Dermis microvascular lymphatic vessel endothelial cell (primary cell): ENCODE measurements at regions not wholly inside any gene's neighbourhood (a gene's known extent, or its start where the extent isn't known, plus 50 kb on each side); places are given as distances from the start of the nearest gene placed in this dataset.

ENCODE experiments used
- DNase-seq, 2 donors: peaks; one replicate each; pipeline versions ENCODE4 v3.0.0 to v3.0.0-alpha.2; 2010; ENCODE audit warnings: low read depth in 2 of 2

- no peak for DNase-seq
Observed at GRCh38 chrX:147693511-147693910, 218.2 kb upstream of the FMR1 start.

DNA sequence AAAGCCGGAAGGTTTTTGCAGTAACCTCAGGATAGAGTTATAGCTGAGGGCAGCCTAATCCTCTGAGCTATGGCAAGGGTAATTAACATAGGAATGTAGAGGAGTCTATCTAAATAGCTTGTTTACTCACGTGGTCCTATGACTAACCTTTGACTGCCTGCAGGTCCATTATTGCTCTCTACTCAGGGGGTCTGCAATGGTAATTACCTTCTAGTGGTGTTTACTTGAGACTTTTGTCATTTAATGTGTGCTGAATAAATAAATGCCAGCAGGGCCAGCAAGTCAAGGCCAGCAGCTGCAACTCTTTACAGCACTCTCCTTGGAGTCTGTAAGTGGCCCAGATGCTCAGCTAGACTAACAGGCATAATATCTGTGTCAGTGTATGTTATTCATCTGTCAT lies 212.7 kb upstream of the FMR1 start:
- DNase-seq = no peak

- DNase-seq = no peak
Observed at GRCh38 chrX:147710301-147710700, 201.4 kb upstream of the FMR1 start.

- no peak for DNase-seq
Observed at GRCh38 chrX:147733369-147733768, 178.3 kb upstream of the FMR1 start.

DNA sequence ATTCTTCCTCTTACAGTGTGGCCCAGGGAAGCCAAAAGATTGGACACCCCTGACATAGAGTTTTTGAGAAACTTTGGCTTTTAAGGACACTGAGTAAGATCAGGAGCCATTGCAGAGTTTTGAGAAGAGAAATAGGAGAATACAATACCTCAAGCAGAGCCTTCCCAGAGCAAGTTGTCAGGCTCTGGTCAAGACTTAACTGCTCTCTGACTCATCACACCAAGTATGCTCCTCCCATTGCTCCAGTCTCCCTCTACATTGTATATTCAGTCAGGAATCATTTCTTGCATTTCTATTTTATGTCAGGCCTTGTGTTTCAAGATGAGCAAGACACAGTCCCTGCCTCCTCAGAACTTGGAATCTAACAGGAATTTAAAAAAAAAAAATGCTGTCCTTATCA lies 176.4 kb upstream of the FMR1 start:
- no peak for DNase-seq

DNA sequence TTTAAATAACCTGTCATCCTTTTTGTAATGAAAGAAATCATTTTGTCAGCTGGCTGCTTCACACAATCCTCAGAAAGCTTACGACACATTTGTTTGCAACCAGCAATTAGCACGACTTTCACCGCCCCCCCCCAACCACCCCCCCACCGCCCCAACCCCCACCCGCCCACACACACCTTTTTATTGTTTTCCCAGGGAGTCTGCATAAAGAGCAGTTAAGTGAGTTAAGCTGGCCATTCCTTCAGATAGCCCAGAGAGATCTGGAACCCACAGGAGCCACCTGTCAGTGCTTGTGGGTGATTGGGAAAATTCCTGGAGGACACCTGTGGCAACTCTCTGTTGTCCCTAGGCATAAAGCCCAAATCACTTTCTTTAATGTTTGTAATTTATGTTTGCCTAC lies 175.7 kb upstream of the FMR1 start:
- no peak for DNase-seq

DNA sequence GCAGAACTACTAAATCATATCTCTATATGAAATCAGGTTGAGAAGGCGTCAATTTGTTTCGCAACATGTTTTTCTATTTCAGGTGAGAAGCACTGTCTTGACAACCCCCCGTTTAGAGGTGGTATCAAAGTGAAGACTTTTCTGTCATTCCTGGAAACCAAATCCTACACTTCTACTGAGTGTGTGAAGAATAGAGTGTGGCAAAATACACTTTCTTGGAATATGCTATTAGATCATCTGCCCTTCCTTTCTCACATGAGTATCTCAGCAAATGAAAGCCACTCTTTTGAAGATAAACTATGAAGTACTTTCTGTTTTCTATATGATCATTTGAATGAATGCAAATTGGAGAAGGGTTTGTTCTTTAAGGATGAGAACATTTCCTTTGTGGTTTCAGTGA lies 174.0 kb upstream of the FMR1 start:
- DNase-seq = no peak

- no peak for DNase-seq
Observed at GRCh38 chrX:147738265-147738664, 173.5 kb upstream of the FMR1 start.

GRCh38 chrX:147739196-147739595 lies 172.5 kb upstream of the FMR1 start:
- DNase-seq = no peak

DNA sequence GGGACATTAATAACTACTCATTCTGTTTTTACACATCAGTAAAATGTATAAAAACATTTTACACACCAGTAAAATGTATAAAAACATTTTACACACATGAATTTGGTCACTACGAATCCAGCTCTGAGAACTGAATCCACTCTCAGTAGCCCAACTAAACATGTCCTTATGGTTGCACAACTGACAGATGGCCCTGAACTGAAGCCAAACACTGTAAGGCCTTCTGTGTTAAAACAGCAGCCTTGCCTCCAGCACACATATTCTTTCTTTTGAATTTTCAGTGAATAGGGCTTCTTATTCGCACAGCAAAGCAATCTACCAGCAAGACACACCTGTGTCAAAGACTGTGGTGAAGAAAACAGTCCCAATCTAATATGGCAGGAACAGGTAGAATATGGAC lies 169.9 kb upstream of the FMR1 start:
- DNase-seq = no peak

DNA sequence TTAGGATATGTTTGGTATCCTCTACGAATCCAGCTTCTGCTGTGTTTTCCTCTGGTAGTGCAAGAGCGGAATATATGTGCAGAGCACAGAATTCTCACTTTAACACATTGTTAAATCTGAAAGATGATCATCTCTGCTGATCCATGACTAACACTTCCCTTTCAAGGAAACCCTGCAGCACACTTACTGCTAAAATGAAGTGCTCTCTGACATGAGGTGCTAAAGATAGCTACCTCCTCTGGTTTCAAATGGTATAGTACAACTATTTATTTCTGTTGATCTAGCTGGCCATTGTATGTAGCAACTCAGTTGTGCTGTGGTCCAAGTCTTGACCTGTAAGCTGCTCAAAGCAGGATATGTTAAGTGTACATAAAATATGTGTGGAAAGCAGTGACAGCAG lies 162.4 kb upstream of the FMR1 start:
- no peak for DNase-seq

DNA sequence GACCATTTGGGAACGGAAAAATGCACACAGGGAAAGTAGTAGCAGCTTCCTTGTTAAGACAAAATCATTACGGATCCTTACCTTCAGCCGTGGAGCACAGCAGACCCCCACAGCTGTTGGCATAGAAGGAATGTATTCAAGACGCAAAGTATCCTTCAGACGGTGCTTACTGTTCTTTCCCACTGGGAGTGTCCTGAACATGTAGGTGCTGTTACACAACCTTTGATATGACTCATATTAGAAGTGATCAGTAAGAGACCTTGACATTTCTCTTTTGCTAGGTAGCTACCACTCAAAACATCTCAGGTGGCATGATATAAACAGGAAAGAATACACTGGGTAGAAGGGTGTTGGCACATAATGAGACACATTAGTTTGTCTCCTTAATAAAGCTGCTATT lies 154.0 kb upstream of the FMR1 start:
- DNase-seq = no peak

DNA sequence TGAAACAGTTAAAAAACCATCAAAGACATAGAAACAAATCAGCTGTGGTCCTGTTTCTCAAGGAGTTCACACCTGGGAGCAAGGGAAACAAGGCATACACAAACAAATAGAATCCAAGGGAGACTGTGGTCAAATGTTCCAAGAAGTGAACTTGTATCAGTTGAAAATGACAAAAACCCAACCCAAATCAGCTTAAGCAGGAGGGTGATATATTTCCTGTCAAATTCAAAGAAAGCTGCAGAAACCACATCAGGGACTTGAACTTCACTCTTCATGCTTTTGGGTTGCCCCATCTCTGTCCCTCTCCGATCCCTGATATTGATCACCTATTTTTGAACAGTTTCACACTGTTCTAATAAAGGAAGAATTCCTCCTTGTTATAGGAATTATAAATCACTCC lies 148.6 kb upstream of the FMR1 start:
- no peak for DNase-seq

- no peak for DNase-seq
Observed at GRCh38 chrX:147764868-147765267, 146.9 kb upstream of the FMR1 start.

- no peak for DNase-seq
Observed at GRCh38 chrX:147770858-147771257, 140.9 kb upstream of the FMR1 start.

DNA sequence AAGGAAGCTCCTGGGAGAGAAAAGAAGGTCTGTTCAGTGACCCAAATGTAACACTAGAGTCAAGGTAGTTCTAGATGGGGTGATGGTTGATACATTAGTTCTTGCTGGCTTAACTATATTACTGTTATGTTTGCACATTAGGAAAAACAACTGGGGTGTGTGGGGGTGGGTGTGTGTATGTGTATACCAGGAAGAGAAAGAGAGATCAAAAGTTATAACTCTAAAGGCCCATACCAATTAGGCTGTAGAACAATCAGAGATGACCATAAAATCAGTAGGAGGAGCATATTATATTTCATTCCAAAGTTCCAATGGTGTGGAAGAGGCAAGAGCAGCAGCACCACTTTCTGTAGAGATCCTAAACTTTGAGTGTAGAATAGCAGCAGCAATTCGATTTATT lies 134.7 kb upstream of the FMR1 start:
- no peak for DNase-seq

GRCh38 chrX:147779173-147779572 lies 132.5 kb upstream of the FMR1 start:
- no peak for DNase-seq

DNA sequence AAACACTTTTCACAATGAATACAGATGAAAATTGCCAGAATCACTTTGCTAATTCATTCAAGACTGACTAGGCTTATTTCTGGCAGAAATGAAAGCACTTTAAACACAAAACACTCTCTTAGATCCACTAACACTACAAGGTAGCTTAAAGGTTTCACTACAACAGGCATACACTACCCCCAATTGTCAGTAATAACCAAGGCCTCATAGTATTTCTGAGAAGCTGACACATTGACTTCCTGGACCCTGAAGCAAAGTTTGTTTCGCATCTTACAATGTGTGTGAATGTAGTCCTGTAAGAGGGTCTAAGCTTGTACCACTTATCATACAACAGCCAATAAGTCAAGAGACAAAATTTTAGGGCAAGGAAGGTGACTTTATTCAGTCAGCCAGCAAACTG lies 129.9 kb upstream of the FMR1 start:
- DNase-seq = no peak

DNA sequence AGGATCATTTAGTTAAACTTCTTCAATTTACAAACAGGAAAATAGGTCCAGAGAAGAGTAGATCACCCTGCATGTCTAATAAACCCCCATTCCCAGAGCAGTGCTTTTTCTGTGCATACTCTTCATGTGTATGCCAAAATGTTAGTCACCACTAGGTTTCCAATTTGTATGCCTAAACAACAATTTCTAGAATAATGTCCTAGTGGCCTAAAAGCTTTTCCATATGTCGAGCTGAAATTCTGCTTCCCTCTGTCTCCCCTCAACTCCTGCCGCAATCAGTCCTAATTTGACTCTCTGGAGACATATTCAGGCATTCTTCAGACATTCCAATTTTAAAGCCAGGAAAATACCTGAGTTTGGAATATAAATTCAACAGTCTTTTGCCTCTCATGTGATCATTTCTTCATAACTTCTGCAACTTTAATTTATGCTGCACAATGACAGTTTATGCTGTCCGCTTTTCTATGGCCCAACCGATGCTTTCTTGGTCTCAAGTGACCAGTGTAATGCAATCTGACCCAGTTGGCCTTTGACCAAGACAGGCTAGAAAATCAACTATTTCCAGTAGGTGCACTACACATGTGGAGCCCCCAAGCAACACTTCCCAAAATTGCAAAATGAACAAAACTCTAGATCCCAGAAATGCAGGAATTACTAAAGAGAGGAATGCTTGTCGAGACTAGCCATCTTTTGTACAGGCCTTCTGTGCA lies 122.9 kb upstream of the FMR1 start:
- no peak for DNase-seq

DNA sequence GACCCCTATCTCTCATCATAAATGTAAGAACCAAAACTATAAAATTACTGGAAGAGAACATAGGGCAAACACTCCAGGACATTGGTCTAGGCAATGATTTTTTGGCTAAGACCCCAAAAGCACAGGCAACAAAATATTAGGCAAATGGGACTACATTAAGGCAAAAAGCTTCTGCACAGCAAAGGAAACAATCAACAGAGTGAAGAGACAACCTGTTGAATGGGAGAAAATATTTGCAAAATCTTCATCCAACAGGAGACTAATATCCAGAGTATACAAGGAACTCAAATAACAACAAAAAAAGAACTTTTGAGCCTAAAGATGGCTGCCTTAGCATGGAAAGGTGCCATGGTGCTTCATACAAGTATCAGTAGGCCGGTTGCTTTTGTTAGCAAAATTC lies 111.1 kb upstream of the FMR1 start:
- no peak for DNase-seq

DNA sequence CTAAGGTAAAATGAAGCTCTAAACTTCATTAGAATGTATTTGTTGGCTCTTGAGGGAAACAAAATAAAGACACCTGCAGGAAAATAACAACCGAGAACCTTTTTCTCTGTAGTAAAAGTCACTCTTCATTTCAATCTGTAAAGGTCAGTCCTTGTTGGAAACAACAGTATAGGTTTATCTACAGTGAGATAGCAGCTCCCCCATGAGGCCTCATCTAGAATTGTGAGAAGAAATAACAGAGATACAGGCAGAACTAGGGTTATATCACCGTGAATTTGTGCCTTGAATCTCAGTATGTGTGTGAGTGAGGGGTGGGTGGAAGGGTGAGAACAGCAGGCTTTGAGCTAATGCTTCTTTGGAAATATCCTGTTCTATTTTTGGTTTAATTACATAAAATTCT lies 107.8 kb upstream of the FMR1 start:
- DNase-seq = no peak

- DNase-seq = no peak
Observed at GRCh38 chrX:147811803-147812202, 99.9 kb upstream of the FMR1 start.

DNA sequence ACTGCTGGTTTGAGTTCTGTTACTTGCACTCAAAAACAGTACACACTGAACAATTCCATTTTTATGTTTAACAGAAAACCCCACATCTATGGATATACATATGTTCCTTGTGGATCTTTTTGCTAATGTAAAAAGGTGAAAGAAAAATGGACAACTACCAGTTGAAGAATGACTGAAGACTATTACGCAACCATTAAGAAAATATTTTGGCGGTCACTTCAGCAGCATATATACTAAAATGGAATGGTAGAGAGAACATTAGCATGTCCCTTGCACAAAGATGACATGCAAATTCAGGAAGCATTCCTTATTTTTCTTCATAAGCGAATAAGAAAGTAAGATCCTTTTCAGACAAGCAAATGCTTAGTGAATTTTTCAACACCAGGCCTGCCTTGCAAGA lies 84.6 kb upstream of the FMR1 start:
- DNase-seq = no peak

DNA sequence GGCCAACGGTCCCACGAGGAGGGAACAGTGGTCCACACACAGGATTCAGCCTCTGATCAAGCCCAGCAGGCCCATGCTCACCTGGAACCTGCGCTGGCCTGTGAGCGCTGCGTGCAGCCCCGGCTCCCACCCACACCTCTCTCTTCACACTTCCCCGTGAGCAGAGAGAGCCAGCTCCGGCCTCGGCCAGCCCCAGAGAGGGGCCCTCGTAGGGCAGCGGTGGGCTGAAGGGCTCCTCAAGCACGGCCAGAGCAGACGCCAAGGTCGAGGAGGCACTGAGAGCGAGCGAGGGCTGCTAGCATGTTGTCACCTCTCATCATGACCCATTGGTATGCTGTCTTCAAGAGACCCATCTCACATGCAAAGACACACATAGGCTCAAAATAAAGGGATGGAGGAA lies 83.0 kb upstream of the FMR1 start:
- no peak for DNase-seq
